Uterus (tissue), 3 donors: ENCODE measurements at regions not wholly inside any gene's neighbourhood (a gene's known extent, or its start where the extent isn't known, plus 50 kb on each side); places are given as distances from the start of the nearest gene placed in this dataset.

ENCODE experiments used
- DNase-seq, 2 donors: peaks; one replicate each; pipeline ENCODE4 v3.0.0-alpha.2; 2019 to 2020
- H3K27ac ChIP-seq, 2 donors: fragments of 200-600 bp; sonication (generic); 1 replicate in 1 of 2; 2 replicates in 1 of 2; pipeline ENCODE4 v1.5.1; 2016 to 2018
- H3K27me3 ChIP-seq, 2 donors: fragments of 200-600 bp; sonication (generic); one replicate each; pipeline ENCODE4 v1.5.1; 2018 to 2019; ENCODE audit warnings: control low read depth in 1 of 2
- H3K36me3 ChIP-seq, 2 donors: fragments of 200-600 bp; sonication (generic); one replicate each; pipeline ENCODE4 v1.5.1; 2019; ENCODE audit warnings: control low read depth in 1 of 2
- H3K4me1 ChIP-seq, 2 donors: fragments of 200-600 bp; sonication (generic); one replicate each; pipeline ENCODE4 v1.5.1; 2018 to 2019; ENCODE audit warnings: control low read depth in 1 of 2
- H3K4me3 ChIP-seq, 2 donors: fragments of 200-600 bp; sonication (generic); 1 replicate in 1 of 2; 2 replicates in 1 of 2; pipeline ENCODE4 v1.5.1; 2018 to 2019; ENCODE audit warnings: mild to moderate bottlenecking in 1 of 2
- H3K9me3 ChIP-seq, 2 donors: fragments of 200-600 bp; sonication (generic); one replicate each; pipeline ENCODE4 v1.5.1; 2019; ENCODE audit warnings: control low read depth in 1 of 2
- POLR2A ChIP-seq, 2 donors: fragments of 450-650 bp; IDR thresholded peaks; one replicate each; pipeline ENCODE4 v1.6.1; 2016; ENCODE audit warnings: antibody characterized with exemption in 2 of 2, mild to moderate bottlenecking in 1 of 2, moderate library complexity in 1 of 2
- intact Hi-C: fragments of 100-400 bp; cut with DNase I; formaldehyde crosslinking; loops from one replicate; pipeline ENCODE4 v1.15.1; 2023; ENCODE audit warnings: low total_unique reads
- TF ChIP-seq, protein P1 (sequence below), 4 experiments: fragments of 200-600 bp in 2 of 4; fragments of 450-650 bp in 2 of 4; sonication (generic) in 2 of 4; IDR thresholded peaks; one replicate each; pipeline ENCODE4 v1.5.1; 2016 to 2019; ENCODE audit warnings: antibody characterized with exemption in 4 of 4, mild to moderate bottlenecking in 2 of 4, moderate library complexity in 1 of 4
- donor health status: DM: yes; HTN: yes; CAD: no.

DNA sequence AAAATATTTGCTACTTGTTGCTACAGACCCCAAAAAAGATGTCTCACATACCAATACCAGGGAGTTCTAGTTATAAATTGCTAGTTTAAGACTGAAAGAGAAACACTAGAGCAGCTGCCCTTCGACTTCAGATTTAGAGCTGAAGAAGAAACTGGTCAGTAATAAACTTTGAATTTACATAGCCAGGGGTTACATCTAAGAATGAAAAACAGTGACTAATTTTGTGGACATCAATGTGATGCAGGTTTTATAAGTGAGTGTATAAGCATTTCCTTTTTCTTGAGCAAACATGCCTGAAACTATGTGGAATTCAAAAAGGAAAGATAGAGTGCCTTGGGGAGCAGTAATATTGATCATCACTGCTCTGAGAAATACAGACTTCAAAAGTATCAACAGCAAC is 724.9 kb upstream of the MIR17HG start:
- Histone ChIP-seq H3K27me3 (no peaks in the 10 kb centered on the region), H3K27ac (no peak overlapping the region), H3K4me1 (no peaks in the 10 kb centered on the region), H3K36me3 (no peaks in the 10 kb centered on the region), H3K4me3 (no peak overlapping the region), H3K9me3 (no peaks in the 10 kb centered on the region)
- intact Hi-C loops: no loop called here
- DNase-seq: no peak
- TF ChIP-seq, protein P1, sequence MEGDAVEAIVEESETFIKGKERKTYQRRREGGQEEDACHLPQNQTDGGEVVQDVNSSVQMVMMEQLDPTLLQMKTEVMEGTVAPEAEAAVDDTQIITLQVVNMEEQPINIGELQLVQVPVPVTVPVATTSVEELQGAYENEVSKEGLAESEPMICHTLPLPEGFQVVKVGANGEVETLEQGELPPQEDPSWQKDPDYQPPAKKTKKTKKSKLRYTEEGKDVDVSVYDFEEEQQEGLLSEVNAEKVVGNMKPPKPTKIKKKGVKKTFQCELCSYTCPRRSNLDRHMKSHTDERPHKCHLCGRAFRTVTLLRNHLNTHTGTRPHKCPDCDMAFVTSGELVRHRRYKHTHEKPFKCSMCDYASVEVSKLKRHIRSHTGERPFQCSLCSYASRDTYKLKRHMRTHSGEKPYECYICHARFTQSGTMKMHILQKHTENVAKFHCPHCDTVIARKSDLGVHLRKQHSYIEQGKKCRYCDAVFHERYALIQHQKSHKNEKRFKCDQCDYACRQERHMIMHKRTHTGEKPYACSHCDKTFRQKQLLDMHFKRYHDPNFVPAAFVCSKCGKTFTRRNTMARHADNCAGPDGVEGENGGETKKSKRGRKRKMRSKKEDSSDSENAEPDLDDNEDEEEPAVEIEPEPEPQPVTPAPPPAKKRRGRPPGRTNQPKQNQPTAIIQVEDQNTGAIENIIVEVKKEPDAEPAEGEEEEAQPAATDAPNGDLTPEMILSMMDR (IDR thresholded peaks at IDR 0.05): no peak
- no peak for TF ChIP-seq POLR2A (IDR thresholded peaks at IDR 0.05)

- no peak for DNase-seq
- no peak overlapping the region for H3K27ac ChIP-seq
- H3K4me3 ChIP-seq: no peak overlapping the region
- TF ChIP-seq POLR2A (IDR thresholded peaks at IDR 0.05): no peak
- TF ChIP-seq, protein P1 (IDR thresholded peaks at IDR 0.05): no peak
- H3K9me3 ChIP-seq: no peaks in the 10 kb centered on the region
- H3K36me3 ChIP-seq: no peaks in the 10 kb centered on the region
- no peaks in the 10 kb centered on the region for H3K27me3 ChIP-seq
- H3K4me1 ChIP-seq: no peaks in the 10 kb centered on the region
- intact Hi-C loops: no loop called here
Measured at GRCh38 chr13:90623318-90624011, 724.0 kb upstream of the MIR17HG start.

- intact Hi-C loops: no loop called here
- Histone ChIP-seq H3K4me3 (no peak overlapping the region), H3K36me3 (no peaks in the 10 kb centered on the region), H3K9me3 (no peaks in the 10 kb centered on the region), H3K27me3 (no peaks in the 10 kb centered on the region), H3K4me1 (no peaks in the 10 kb centered on the region), H3K27ac (no peak overlapping the region)
- DNase-seq: no peak
- TF ChIP-seq, protein P1 (IDR thresholded peaks at IDR 0.05): no peak
- no peak for TF ChIP-seq POLR2A (IDR thresholded peaks at IDR 0.05)
Measured at GRCh38 chr13:90627813-90628212, 719.7 kb upstream of the MIR17HG start.

DNA sequence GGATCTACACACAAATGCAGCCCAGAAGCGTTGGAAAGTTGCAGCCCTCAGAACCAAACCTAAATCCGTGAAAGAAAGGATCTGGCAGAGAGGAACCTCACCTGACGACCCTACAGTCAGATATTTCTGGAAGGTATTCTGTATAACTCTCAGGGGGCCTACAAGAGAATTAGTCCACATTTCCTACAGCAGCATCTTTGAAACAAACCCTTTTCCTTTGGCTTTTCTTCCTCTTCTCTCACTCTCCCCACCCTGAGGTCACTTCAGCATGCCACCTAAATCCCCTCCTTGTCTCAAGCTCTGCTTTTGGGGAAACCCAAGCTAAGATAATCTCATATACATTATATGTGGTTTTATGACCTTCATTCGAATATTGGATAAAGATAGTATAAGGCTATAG is 719.0 kb upstream of the MIR17HG start:
- H3K4me3 ChIP-seq: no peak overlapping the region
- H3K27me3 ChIP-seq: no peaks in the 10 kb centered on the region
- intact Hi-C loops: no loop called here
- no peaks in the 10 kb centered on the region for H3K36me3 ChIP-seq
- no peak for DNase-seq
- TF ChIP-seq POLR2A (IDR thresholded peaks at IDR 0.05): no peak
- TF ChIP-seq, protein P1 (IDR thresholded peaks at IDR 0.05): no peak
- no peaks in the 10 kb centered on the region for H3K9me3 ChIP-seq
- no peak overlapping the region for H3K27ac ChIP-seq
- no peaks in the 10 kb centered on the region for H3K4me1 ChIP-seq

DNA sequence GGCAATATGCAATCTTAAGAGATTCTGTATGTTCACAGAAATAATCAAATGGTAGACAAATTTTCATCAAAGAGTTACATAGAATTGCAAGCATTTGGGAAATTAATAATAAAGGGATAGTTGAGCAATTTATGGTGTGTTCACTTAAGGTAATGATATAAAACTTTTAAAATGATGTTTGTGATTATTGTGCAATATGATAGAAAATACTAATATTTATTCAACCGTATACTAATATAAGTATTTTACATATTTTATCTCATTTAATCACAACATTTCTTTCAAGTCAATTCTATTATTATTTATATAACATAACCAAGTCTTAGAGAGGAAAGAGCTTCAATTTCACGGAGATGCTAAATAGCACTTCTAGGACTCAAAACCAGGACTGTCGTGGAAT is 716.8 kb upstream of the MIR17HG start:
- Histone ChIP-seq H3K4me3 (no peak overlapping the region), H3K27me3 (no peaks in the 10 kb centered on the region), H3K36me3 (no peaks in the 10 kb centered on the region), H3K4me1 (no peaks in the 10 kb centered on the region), H3K27ac (no peak overlapping the region), H3K9me3 (no peaks in the 10 kb centered on the region)
- no peak for DNase-seq
- intact Hi-C loops: no loop called here
- TF ChIP-seq, protein P1 (IDR thresholded peaks at IDR 0.05): no peak
- no peak for TF ChIP-seq POLR2A (IDR thresholded peaks at IDR 0.05)
